Mononuclear cell (primary cell): ENCODE measurements at regions not wholly inside any gene's neighbourhood (a gene's known extent, or its start where the extent isn't known, plus 50 kb on each side); places are given as distances from the start of the nearest gene placed in this dataset.

Experiments used
- H3K27me3 ChIP-seq: 2 replicates; pipeline ENCODE4 v1.6.0; 2011; ENCODE audit warnings: low read length, control low read depth; ENCODE audit not compliant: insufficient read depth
- H3K4me1 ChIP-seq: 2 replicates; pipeline ENCODE4 v1.5.1; 2011; ENCODE audit warnings: mild to moderate bottlenecking, low read length, control low read depth; ENCODE audit not compliant: insufficient read depth
- H3K4me3 ChIP-seq: 2 replicates; pipeline ENCODE4 v1.5.1; 2011; ENCODE audit warnings: mild to moderate bottlenecking, low read length, moderate library complexity
- H3K9me3 ChIP-seq: 2 replicates; pipeline ENCODE4 v1.5.1; 2011; ENCODE audit warnings: low read depth, mild to moderate bottlenecking, control low read depth, low read length

GRCh38 chr10:128556182-128557110 lies 430.2 kb upstream of the MKI67 start:
- Histone ChIP-seq H3K27me3 (no peaks in the 10 kb centered on the region), H3K4me1 (no peaks in the 10 kb centered on the region), H3K9me3 (no peaks in the 10 kb centered on the region), H3K4me3 (no peak overlapping the region)

GRCh38 chr10:128557149-128557710 lies 431.0 kb upstream of the MKI67 start:
- Histone ChIP-seq H3K9me3 (no peaks in the 10 kb centered on the region), H3K27me3 (no peaks in the 10 kb centered on the region), H3K4me1 (no peaks in the 10 kb centered on the region), H3K4me3 (no peak overlapping the region)

GRCh38 chr10:128560406-128560805 lies 434.2 kb upstream of the MKI67 start:
- no peak overlapping the region for H3K4me3 ChIP-seq
- no peaks in the 10 kb centered on the region for H3K27me3 ChIP-seq
- H3K9me3 ChIP-seq: no peaks in the 10 kb centered on the region
- H3K4me1 ChIP-seq: no peaks in the 10 kb centered on the region

- Histone ChIP-seq H3K9me3 (no peaks in the 10 kb centered on the region), H3K4me3 (no peak overlapping the region), H3K4me1 (no peaks in the 10 kb centered on the region), H3K27me3 (no peaks in the 10 kb centered on the region)
These were observed 434.8 kb upstream of the MKI67 start for GRCh38 chr10:128560993-128561392.

GRCh38 chr10:128563387-128563786 lies 437.2 kb upstream of the MKI67 start:
- no peaks in the 10 kb centered on the region for H3K9me3 ChIP-seq
- no peaks in the 10 kb centered on the region for H3K27me3 ChIP-seq
- H3K4me1 ChIP-seq: no peaks in the 10 kb centered on the region
- no peak overlapping the region for H3K4me3 ChIP-seq

- H3K4me1 ChIP-seq: no peaks in the 10 kb centered on the region
- H3K9me3 ChIP-seq: no peaks in the 10 kb centered on the region
- H3K4me3 ChIP-seq: no peak overlapping the region
- H3K27me3 ChIP-seq: no peaks in the 10 kb centered on the region
These were observed 437.7 kb upstream of the MKI67 start for GRCh38 chr10:128563904-128564303.

- Histone ChIP-seq H3K4me3 (no peak overlapping the region), H3K27me3 (no peaks in the 10 kb centered on the region), H3K9me3 (no peaks in the 10 kb centered on the region), H3K4me1 (no peaks in the 10 kb centered on the region)
These were observed 440.2 kb upstream of the MKI67 start for GRCh38 chr10:128566361-128566968.

- Histone ChIP-seq H3K9me3 (no peaks in the 10 kb centered on the region), H3K27me3 (no peaks in the 10 kb centered on the region), H3K4me3 (no peak overlapping the region), H3K4me1 (no peaks in the 10 kb centered on the region)
These were observed 441.3 kb upstream of the MKI67 start for GRCh38 chr10:128567551-128567950.

- Histone ChIP-seq H3K9me3 (no peaks in the 10 kb centered on the region), H3K27me3 (no peaks in the 10 kb centered on the region), H3K4me1 (no peaks in the 10 kb centered on the region), H3K4me3 (no peak overlapping the region)
These were observed 441.8 kb upstream of the MKI67 start for GRCh38 chr10:128568041-128568440.

GRCh38 chr10:128568491-128568890 lies 442.3 kb upstream of the MKI67 start:
- H3K4me3 ChIP-seq: no peak overlapping the region
- H3K4me1 ChIP-seq: no peaks in the 10 kb centered on the region
- H3K27me3 ChIP-seq: no peaks in the 10 kb centered on the region
- H3K9me3 ChIP-seq: no peaks in the 10 kb centered on the region

GRCh38 chr10:128568990-128569945 lies 443.0 kb upstream of the MKI67 start:
- no peak overlapping the region for H3K4me3 ChIP-seq
- H3K4me1 ChIP-seq: no peaks in the 10 kb centered on the region
- no peaks in the 10 kb centered on the region for H3K9me3 ChIP-seq
- no peaks in the 10 kb centered on the region for H3K27me3 ChIP-seq

GRCh38 chr10:128570319-128570995 lies 444.2 kb upstream of the MKI67 start:
- Histone ChIP-seq H3K4me1 (no peaks in the 10 kb centered on the region), H3K9me3 (no peaks in the 10 kb centered on the region)

GRCh38 chr10:128571071-128571470 lies 444.8 kb upstream of the MKI67 start:
- H3K4me1 ChIP-seq: no peaks in the 10 kb centered on the region
- no peaks in the 10 kb centered on the region for H3K9me3 ChIP-seq
- no peak overlapping the region for H3K4me3 ChIP-seq
- no peaks in the 10 kb centered on the region for H3K27me3 ChIP-seq

More at GRCh38 chr10:128570319-128570995, 444.2 kb upstream of the MKI67 start:
- H3K4me3 ChIP-seq: no peak overlapping the region
- H3K27me3 ChIP-seq: no peaks in the 10 kb centered on the region

GRCh38 chr10:128571745-128572144 lies 445.5 kb upstream of the MKI67 start:
- Histone ChIP-seq H3K27me3 (no peaks in the 10 kb centered on the region), H3K4me1 (no peaks in the 10 kb centered on the region), H3K9me3 (no peaks in the 10 kb centered on the region), H3K4me3 (no peak overlapping the region)
